K562 (cell line): ENCODE measurements at regions not wholly inside any gene's neighbourhood (a gene's known extent, or its start where the extent isn't known, plus 50 kb on each side); places are given as distances from the start of the nearest gene placed in this dataset.

Source experiments
- ATAC-seq: fragments of 200-7000 bp; cut with Tn5 transposase; 3 replicates; pipeline ENCODE4 v1.9.1; 2020; ENCODE audit warnings: moderate library complexity
- BruUV-seq: library from RNA; stranded (reverse); fragments of 400-500 nt; replicated peaks from 2 replicates; lab custom pipeline; 2021; lab: Mats Ljungman, UMichigan
- CTCF ChIA-PET: fragments of 300-600 bp; formaldehyde crosslinking; extraction: SDS; loops from one replicate; lab custom pipeline; 2021; ENCODE audit warnings: low intra/inter-chr PET ratio; lab: Yijun Ruan, JAX
- POLR2A ChIA-PET: fragments of 300-600, 350-650 bp; sonication (Branson Sonifier 250); formaldehyde crosslinking; extraction: SDS; loops from one replicate; lab custom pipeline; 2021; ENCODE audit warnings: antibody characterized with exemption, inconsistent platforms; lab: Yijun Ruan, JAX
- DNase-seq, 4 experiments: peaks; one replicate each; pipeline versions ENCODE4 v3.0.0 to v3.0.0-alpha.2; 2011 to 2018; ENCODE audit warnings: low spot score in 3 of 4, mixed read lengths in 3 of 4; ENCODE audit errors: extremely low read depth in 1 of 4
- FAIRE-seq: peaks from 2 replicates; lab custom pipeline; 2011; peaks lifted over from hg19 to GRCh38; lab: Jason Lieb, UNC
- H2AFZ ChIP-seq: 2 replicates; pipeline ENCODE4 v1.6.0; 2011; ENCODE audit warnings: low read depth, low read length, control low read depth, inconsistent platforms
- H3K27ac ChIP-seq: fragments of 200-600 bp; 3 replicates; pipeline ENCODE4 v1.8.0; 2011; ENCODE audit warnings: low read depth, mild to moderate bottlenecking, control low read depth, inconsistent platforms, low read length, moderate library complexity, mixed read lengths; ENCODE audit errors: extremely low read depth
- H3K27me3 ChIP-seq, 2 experiments: fragments of 300-600 bp in 1 of 2; 2 replicates in 1 of 2; 3 replicates in 1 of 2; pipeline versions ENCODE4 v1.6.0 to v1.8.0; 2011; ENCODE audit warnings: inconsistent platforms in 2 of 2, low read length in 2 of 2, mild to moderate bottlenecking in 1 of 2, mixed read lengths in 1 of 2, moderate library complexity in 1 of 2; ENCODE audit not compliant: control insufficient read depth in 2 of 2, insufficient read depth in 2 of 2
- H3K36me3 ChIP-seq: fragments of 300-600 bp; 3 replicates; pipeline ENCODE4 v1.8.0; 2011; ENCODE audit warnings: mild to moderate bottlenecking, low read length, inconsistent platforms; ENCODE audit not compliant: control insufficient read depth, insufficient read depth
- H3K4me1 ChIP-seq, 2 experiments: fragments of 200-600 bp in 1 of 2; replicated peaks in 1 of 2; 2 replicates in 1 of 2; 3 replicates in 1 of 2; pipeline versions ENCODE4 v1.5.1 to v1.8.0; 2011; ENCODE audit warnings: inconsistent platforms in 2 of 2, low read length in 2 of 2, mild to moderate bottlenecking in 1 of 2, mixed read lengths in 1 of 2, moderate library complexity in 1 of 2; ENCODE audit not compliant: control insufficient read depth in 2 of 2, insufficient read depth in 2 of 2
- H3K4me2 ChIP-seq: 2 replicates; pipeline ENCODE4 v1.6.1; 2011; ENCODE audit warnings: low read length, control low read depth, inconsistent platforms, mixed read lengths; ENCODE audit not compliant: insufficient read depth
- H3K4me3 ChIP-seq: fragments of 200-600 bp; sonication (generic), shearing (Covaris generic); 2 replicates; pipeline ENCODE4 v1.5.1; 2016; ENCODE audit warnings: control low read depth, inconsistent platforms
- H3K79me2 ChIP-seq: fragments of 200-600 bp; 3 replicates; pipeline ENCODE4 v1.8.0; 2011; ENCODE audit warnings: low read length, inconsistent platforms; ENCODE audit not compliant: control insufficient read depth, insufficient read depth
- H3K9ac ChIP-seq, 2 experiments: 2 replicates each; pipeline versions ENCODE4 v1.6.0 to v1.6.1; 2011; ENCODE audit warnings: low read depth in 2 of 2, low read length in 2 of 2, control low read depth in 1 of 2, inconsistent platforms in 1 of 2, mild to moderate bottlenecking in 1 of 2, mixed read lengths in 1 of 2; ENCODE audit not compliant: insufficient read depth in 1 of 2
- H3K9me1 ChIP-seq: one replicate; pipeline ENCODE4 v1.6.0; 2011; ENCODE audit warnings: inconsistent platforms, mild to moderate bottlenecking, low read length, moderate library complexity; ENCODE audit not compliant: control insufficient read depth, insufficient read depth
- H3K9me3 ChIP-seq: replicated peaks from 2 replicates; pipeline ENCODE4 v1.5.1; 2011; ENCODE audit warnings: low read depth, low read length, inconsistent platforms; ENCODE audit not compliant: control insufficient read depth, insufficient read depth
- H4K20me1 ChIP-seq: replicated peaks from 2 replicates; pipeline ENCODE4 v1.6.1; 2011; ENCODE audit warnings: low read length, inconsistent platforms, mixed read lengths; ENCODE audit not compliant: control insufficient read depth, insufficient read depth
- BMI1 ChIP-seq: fragments of 150-350 bp; IDR thresholded peaks from 2 replicates; pipeline ENCODE4 v1.6.1; 2014; ENCODE audit warnings: low read length
- HNRNPL ChIP-seq: fragments of 200-400 bp; formaldehyde crosslinking; IDR thresholded peaks from 2 replicates; pipeline ENCODE4 v1.6.1; 2017; ENCODE audit warnings: low read depth, mild to moderate bottlenecking, low read length
- MXI1 ChIP-seq: IDR thresholded peaks from 2 replicates; pipeline ENCODE4 v1.6.1; 2011; ENCODE audit warnings: low read depth, mild to moderate bottlenecking, improper control_type of control experiment, low read length
- RAD21 ChIP-seq, 2 experiments: fragments of 250-450 bp in 1 of 2; fragments of 450-650 bp in 1 of 2; sonication (Bioruptor Pico) in 1 of 2; formaldehyde crosslinking in 1 of 2; IDR thresholded peaks in 1 of 2; conservative IDR thresholded peaks in 1 of 2; 2 replicates each; pipeline versions ENCODE4 v1.4.0 to v1.8.0; 2020 to 2022; ENCODE audit warnings: mild to moderate bottlenecking in 2 of 2, moderate library complexity in 1 of 2
- SLC30A9 ChIP-seq: fragments of 250-450 bp; sonication (Bioruptor Pico); IDR thresholded peaks from 2 replicates; pipeline ENCODE4 v1.8.0; 2022; ENCODE audit warnings: mild to moderate bottlenecking, moderate library complexity
- in situ Hi-C: fragments of 300-500 bp; cut with MboI; formaldehyde crosslinking; loops from 4 replicates; pipeline ENCODE4 v1.15.0; 2018; ENCODE audit warnings: inconsistent platforms, mixed read lengths
- intact Hi-C: fragments of 100-400 bp; cut with micrococcal nuclease; formaldehyde crosslinking; loops from 2 replicates; pipeline ENCODE4 v1.14.2; 2022
- TF ChIP-seq, protein P1 (sequence below): fragments of 450-650 bp; IDR thresholded peaks from 2 replicates; pipeline ENCODE4 v1.6.1; 2018; ENCODE audit warnings: mild to moderate bottlenecking, low read depth; ENCODE audit not compliant: partially characterized antibody

DNA sequence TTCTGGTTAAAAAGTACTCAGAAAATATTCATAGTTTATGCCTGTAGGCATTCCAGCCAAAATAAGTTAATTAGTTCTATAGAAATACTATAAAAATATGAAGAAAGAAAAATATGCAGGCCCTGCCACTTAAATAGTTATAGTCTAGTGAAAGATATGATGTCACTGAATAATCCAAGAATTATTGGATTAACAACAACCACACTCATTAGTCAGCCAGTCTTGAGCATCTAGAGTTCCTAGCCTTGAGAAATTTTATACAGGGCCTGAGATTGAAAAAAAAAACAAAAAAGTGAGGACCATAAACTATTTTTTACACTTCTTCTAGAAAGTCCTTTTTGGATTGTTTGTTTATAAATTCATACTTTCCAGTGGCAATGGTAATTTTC, 823.0 kb downstream of the FAT4 start:
- intact Hi-C loops (no loop called here), in situ Hi-C loops (no loop called here)
- no peaks in the 10 kb centered on the region for H3K36me3 ChIP-seq
- DNase-seq (no peak), ATAC-seq (no peak), FAIRE-seq (no peak)
- CTCF ChIA-PET: no interaction called here
- no peak overlapping the region for H3K27ac ChIP-seq
- no TSS peak for BruUV-seq
- H3K9me1 ChIP-seq: no peaks in the 10 kb centered on the region
- H2AFZ ChIP-seq: no peak overlapping the region
- no peak overlapping the region for H3K4me3 ChIP-seq
- H4K20me1 ChIP-seq: no peaks in the 10 kb centered on the region
- TF ChIP-seq BMI1 (no peak), HNRNPL (no peak), SLC30A9 (CRISPR knock-in tag) (no peak), RAD21 (CRISPR knock-in tag; conservative IDR thresholded peaks at IDR 0.05 in 1 of 2, IDR thresholded peaks at IDR 0.05 in 1 of 2) (no peak), MXI1 (no peak)
- TF ChIP-seq, protein P1, sequence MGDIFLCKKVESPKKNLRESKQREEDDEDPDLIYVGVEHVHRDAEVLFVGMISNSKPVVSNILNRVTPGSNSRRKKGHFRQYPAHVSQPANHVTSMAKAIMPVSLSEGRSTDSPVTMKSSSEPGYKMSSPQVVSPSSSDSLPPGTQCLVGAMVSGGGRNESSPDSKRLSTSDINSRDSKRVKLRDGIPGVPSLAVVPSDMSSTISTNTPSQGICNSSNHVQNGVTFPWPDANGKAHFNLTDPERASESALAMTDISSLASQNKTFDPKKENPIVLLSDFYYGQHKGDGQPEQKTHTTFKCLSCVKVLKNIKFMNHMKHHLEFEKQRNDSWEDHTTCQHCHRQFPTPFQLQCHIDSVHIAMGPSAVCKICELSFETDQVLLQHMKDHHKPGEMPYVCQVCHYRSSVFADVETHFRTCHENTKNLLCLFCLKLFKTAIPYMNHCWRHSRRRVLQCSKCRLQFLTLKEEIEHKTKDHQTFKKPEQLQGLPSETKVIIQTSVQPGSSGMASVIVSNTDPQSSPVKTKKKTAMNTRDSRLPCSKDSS: no peak
- TF ChIP-seq, all 486 proteins: peak for 0
- no peaks in the 10 kb centered on the region for H3K79me2 ChIP-seq
- no peak overlapping the region for H3K4me2 ChIP-seq
- no peaks in the 10 kb centered on the region for H3K27me3 ChIP-seq
- POLR2A ChIA-PET: no interaction called here
- no peak overlapping the region for H3K9ac ChIP-seq
- H3K9me3 ChIP-seq: no peaks in the 10 kb centered on the region
- H3K4me1 ChIP-seq: no peaks in the 10 kb centered on the region
